ENCODE measurements at regions not wholly inside any gene's neighbourhood (a gene's known extent, or its start where the extent isn't known, plus 50 kb on each side); places are given as distances from the start of the nearest gene placed in this dataset.
"Not testable (repeated sequence)": the region's sequence is repeated elsewhere in the genome, so short reads cannot be mapped to it uniquely, and the experiment has no call there.

- no peak overlapping the region for H3K4me3 ChIP-seq (ENCODE audit: low read length)
- TF ChIP-seq CTCF (conservative IDR thresholded peaks at IDR 0.05; ENCODE audit: low read length): no peak
- DNase-seq (ENCODE audit: low read depth): no peak
Observed at GRCh38 chr4:64682946-64683345, 273.7 kb upstream of the TECRL start.

GRCh38 chr4:64682481-64682880 lies 273.2 kb upstream of the TECRL start:
- no peak for TF ChIP-seq CTCF (conservative IDR thresholded peaks at IDR 0.05; ENCODE audit: low read length)
- no peak overlapping the region for H3K4me3 ChIP-seq (ENCODE audit: low read length)
- DNase-seq (ENCODE audit: low read depth): no peak

DNA sequence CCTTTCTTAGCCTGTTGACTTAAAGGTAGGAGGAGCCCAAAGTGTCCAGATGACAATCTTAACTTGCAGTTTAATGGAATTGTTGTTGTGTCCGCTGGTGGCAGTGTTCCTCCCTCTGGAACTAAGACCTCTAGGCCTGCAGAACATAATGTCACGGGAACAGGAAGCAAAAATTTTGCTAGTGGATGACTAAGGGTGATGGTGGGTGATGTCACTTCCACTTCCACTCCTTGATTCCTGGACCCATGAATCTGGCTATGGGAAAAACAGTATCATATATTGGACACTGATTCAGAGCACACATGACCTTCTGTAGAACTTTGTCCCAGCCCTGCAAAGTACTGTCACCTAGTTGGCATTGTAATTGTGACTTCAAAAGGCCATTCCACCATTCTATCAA lies 263.9 kb upstream of the TECRL start:
- H3K4me3 ChIP-seq (ENCODE audit: low read length); DNase-seq (ENCODE audit: low read depth): not testable (repeated sequence)

- DNase-seq (ENCODE audit: low read depth): no peak
- TF ChIP-seq CTCF (conservative IDR thresholded peaks at IDR 0.05; ENCODE audit: low read length): no peak
Observed at GRCh38 chr4:64670647-64671046, 261.4 kb upstream of the TECRL start.

GRCh38 chr4:64643841-64644240 lies 234.6 kb upstream of the TECRL start:
- no peak for TF ChIP-seq CTCF (conservative IDR thresholded peaks at IDR 0.05; ENCODE audit: low read length)
- no peak for DNase-seq (ENCODE audit: low read depth)
- H3K4me3 ChIP-seq (ENCODE audit: low read length): no peak overlapping the region

More at GRCh38 chr4:64670647-64671046, 261.4 kb upstream of the TECRL start:
- H3K4me3 ChIP-seq (ENCODE audit: low read length): no peak overlapping the region

GRCh38 chr4:64642936-64643335 lies 233.7 kb upstream of the TECRL start:
- H3K4me3 ChIP-seq (ENCODE audit: low read length): no peak overlapping the region
- TF ChIP-seq CTCF (conservative IDR thresholded peaks at IDR 0.05; ENCODE audit: low read length): no peak
- no peak for DNase-seq (ENCODE audit: low read depth)

- not testable (repeated sequence) for DNase-seq (ENCODE audit: low read depth); H3K4me3 ChIP-seq (ENCODE audit: low read length)
Observed at GRCh38 chr4:64640402-64640801, 231.2 kb upstream of the TECRL start.

- no peak for DNase-seq (ENCODE audit: low read depth)
- no peak overlapping the region for H3K4me3 ChIP-seq (ENCODE audit: low read length)
- no peak for TF ChIP-seq CTCF (conservative IDR thresholded peaks at IDR 0.05; ENCODE audit: low read length)
Observed at GRCh38 chr4:64625438-64625837, 216.2 kb upstream of the TECRL start.

Data from AG10803 (cell line).